Stimulated activated CD4-positive, alpha-beta T cell treated with anti-CD3 and anti-CD28 coated beads, TNF-alpha, amount 100 ng/mL, for 48 hours (primary cell): ENCODE measurements at regions not wholly inside any gene's neighbourhood (a gene's known extent, or its start where the extent isn't known, plus 50 kb on each side); places are given as distances from the start of the nearest gene placed in this dataset.
"Not testable (repeated sequence)": the region's sequence is repeated elsewhere in the genome, so short reads cannot be mapped to it uniquely, and the experiment has no call there.

Source experiments
- DNase-seq, 3 donors: peaks; one replicate each; pipeline ENCODE4 v3.0.0-alpha.2; 2020; ENCODE audit warnings: low read depth in 3 of 3

DNA sequence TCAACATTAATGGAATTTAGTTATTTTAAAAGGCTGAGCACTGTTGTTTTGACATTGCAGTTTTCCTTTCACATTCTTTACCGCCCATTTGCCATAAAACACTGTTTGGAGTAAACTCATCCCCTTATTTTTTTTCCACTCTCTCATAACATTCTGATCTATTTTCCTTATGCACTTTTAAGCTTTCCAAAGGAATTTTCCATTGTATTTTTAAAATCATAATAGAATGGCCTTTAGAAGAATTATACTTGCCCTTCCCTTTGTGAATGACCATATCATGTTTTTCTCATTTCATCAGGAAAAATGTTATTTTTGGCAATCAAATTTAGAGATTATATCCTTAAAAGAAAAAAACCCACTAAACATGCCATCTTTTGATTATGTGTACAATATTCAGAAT, 1074.2 kb downstream of the STIM2 start:
- DNase-seq = no peak

DNA sequence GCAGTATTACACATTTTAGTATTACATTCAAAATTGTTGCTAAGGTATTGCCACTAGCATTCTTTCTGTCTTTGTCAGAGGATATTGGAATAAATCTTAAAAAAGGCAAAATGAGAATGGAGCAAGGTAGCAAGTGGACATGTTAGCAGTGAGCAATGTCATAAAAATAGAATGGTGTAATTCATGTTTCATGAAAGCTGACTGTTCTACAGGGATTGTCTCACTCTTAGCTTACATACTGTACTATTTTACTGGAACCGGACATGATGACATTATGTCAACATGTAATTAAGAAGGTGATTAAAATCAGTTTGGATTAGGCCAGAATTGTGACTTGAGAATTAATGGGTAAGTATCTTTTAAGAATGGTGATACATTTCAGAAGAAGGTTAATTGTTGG, 1086.2 kb downstream of the STIM2 start:
- DNase-seq = no peak

DNA sequence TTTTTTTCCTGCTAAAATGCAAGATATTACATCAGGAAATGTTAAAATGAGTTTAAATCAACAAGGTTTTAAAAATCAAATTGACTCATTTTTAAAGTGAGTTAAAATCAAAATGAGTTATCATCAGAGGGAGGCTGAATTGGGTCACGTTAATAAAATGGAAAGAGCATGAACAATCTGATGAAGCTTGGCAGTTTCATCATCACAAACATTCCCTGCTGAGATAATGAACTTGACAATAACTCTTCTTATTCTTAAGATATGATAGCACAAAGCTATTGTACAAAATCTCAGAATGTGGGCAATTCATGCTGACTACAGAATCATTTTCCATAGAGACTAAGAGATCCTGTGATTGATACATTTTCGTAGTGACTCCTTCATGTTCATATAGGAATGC, 1086.7 kb downstream of the STIM2 start:
- DNase-seq = no peak

GRCh38 chr4:27964095-27964494, 1103.5 kb downstream of the STIM2 start:
- no peak for DNase-seq

DNA sequence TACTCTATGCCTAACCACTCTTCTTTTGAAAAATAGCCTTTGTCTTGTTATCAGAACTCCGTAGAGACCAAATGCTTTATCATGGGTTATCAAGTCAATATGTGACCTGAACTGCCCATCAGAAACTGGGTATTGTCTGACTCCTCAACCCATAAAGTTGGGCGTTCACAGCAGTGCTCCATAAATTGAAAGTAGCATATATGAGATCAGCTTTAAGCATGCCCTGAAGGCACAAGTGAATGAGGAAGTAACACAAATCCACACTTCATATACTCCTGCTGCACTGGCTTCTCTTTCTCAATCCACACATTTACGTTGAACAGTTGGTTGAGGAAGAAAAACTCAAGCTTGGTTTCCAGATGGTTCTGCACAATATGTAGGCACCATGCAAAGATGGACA, 1106.0 kb downstream of the STIM2 start:
- DNase-seq = no peak

DNA sequence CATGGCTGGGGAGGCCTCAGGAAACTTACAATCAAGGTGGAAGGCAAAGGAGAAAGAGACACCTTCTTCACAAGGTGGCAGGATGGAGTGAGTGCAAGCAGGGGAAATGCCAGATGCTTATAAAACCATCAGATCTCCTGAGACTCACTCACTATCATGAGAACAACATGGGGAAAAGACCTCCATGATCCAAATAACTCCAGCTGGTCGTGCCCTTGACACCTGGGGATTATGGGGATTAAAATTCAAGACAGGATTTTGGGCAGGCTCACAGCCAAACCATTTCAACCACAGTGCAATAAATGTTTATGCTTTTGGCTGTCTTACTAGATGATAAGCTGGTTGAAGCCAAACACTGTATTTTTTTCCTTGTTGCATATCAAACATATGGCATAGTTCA, 1112.4 kb downstream of the STIM2 start:
- DNase-seq = no peak

GRCh38 chr4:27973700-27974099, 1113.1 kb downstream of the STIM2 start:
- no peak for DNase-seq

DNA sequence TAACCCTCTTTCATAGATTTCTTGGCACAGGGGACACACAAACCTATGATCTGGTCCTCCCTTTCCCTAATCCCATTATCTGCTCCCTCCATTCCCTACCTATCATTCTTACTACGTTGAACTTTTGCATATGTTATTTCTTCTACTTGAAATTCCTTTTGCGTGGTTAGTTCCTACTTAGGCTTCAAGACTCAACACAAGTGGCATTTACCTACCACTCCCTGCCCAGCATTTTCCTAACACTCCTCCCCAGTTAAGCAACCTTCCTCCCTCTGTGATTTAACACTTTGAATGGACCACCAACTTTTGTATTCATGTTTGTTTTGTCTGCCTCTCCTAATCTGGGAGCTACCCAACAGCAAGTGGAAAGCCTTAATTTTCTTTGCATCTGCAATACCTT, 1113.7 kb downstream of the STIM2 start:
- no peak for DNase-seq

DNA sequence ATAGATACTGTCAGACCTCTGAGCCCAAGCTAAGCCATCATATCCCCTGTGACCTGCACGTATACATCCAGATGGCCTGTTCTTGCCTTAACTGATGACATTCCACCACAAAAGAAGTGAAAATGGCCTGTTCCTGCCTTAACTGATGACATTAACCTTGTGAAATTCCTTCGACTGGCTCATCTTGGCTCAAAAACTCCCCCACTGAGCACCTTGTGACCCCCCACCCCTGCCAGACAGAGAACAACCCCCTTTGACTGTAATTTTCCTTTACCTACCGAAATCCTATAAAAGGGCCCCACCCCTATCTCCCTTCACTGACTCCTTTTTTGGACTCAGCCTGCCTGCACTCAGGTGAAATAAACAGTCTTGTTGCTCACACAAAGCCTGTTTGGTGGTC, 1114.2 kb downstream of the STIM2 start:
- not testable (repeated sequence) for DNase-seq

GRCh38 chr4:27978427-27979109, 1117.9 kb downstream of the STIM2 start:
- DNase-seq = not testable (repeated sequence)

DNA sequence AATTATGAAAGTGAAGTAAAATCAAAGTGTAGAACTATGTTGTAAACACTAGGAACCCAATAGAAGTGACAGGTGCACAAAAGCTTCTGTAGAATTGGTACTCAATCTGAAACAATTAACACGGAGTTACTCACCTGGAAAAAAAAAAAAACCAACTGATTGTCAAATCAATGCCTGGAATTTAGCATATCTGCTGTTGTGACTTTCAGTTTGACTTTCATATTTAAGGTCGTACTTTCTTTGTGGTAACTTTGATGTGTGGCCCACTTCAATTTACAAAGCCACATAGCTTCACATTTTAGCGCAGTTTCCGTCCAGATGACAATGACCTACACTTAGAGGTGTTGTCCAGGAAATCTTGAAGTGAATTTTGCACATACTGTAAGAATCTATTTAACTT, 1124.9 kb downstream of the STIM2 start:
- no peak for DNase-seq

DNA sequence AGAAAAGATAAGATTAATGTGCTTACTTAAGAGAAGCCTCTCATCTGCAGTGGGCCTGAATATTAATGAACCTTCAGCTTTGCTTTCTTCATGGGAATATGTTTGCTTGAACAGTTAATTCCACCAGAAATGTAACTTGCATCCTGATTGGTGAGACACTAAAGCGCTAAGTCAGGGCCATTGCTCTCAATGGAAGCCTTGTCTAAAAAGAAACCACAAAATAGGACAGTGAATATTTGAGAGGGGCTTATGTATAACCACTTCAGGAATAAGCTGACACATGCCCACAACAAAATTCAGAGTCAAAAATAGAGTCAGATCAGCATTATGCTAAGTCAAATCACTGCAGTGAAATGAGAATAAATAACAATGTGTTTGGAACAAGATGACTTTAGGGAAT, 1125.8 kb downstream of the STIM2 start:
- no peak for DNase-seq

DNA sequence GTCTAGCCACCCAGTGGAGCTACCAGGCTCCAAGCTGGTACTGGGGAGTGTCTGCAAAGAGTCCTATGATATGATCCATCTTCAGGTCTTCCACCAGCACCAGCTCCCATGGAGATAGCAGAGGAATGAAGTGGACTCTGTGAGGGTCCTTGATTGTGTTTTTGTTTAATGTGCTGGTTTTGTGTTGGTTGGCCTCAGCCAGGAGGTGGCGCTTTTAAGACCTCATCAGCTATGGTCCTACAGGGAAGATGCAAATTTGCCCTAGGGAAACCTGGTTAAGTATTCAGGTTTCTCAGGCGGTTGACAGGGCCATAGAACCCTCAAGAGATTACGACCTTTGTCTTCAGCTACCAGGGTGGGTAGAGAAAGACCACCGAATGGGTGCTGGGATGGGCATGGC, 1141.1 kb downstream of the STIM2 start:
- DNase-seq = no peak

GRCh38 chr4:28004520-28004919, 1143.9 kb downstream of the STIM2 start:
- no peak for DNase-seq

- DNase-seq = no peak
Measured at GRCh38 chr4:28006021-28006420, 1145.4 kb downstream of the STIM2 start.

DNA sequence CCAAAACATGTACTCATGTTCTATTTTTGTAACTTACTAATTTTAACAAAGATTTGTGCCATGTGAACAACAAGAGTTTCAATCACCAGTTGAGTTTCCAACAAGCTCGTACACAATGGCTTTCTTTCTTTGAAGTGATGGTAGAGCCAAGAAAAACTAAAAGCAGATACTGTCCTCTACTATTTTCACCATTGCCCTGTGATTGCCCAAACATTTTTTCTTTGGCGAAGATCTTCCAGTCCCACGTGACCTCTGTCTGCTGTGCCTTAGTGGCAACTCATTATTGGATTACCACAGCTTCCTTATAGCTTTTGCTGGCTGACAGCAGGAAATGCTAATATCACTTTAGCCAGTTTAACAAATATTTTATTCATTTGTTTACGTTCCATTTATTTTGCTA, 1147.1 kb downstream of the STIM2 start:
- no peak for DNase-seq

DNA sequence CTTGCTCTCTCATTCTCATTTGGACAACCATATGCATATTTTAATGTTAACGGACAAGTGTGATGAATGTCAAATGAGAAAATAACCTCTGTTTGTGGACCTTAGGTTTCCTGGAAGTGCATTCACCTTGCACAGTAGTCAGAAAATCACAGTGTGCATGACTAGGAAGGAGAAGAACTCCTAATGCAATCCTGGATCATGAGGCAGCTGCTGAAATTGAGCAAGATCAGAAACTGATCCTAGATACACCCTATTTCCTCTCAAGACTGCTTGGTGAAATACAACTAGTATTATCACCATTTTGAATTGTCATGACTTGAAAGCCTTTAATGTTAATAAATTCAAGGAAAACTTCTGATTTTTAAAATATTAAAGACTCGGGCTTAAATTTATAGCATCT, 1148.9 kb downstream of the STIM2 start:
- no peak for DNase-seq

DNA sequence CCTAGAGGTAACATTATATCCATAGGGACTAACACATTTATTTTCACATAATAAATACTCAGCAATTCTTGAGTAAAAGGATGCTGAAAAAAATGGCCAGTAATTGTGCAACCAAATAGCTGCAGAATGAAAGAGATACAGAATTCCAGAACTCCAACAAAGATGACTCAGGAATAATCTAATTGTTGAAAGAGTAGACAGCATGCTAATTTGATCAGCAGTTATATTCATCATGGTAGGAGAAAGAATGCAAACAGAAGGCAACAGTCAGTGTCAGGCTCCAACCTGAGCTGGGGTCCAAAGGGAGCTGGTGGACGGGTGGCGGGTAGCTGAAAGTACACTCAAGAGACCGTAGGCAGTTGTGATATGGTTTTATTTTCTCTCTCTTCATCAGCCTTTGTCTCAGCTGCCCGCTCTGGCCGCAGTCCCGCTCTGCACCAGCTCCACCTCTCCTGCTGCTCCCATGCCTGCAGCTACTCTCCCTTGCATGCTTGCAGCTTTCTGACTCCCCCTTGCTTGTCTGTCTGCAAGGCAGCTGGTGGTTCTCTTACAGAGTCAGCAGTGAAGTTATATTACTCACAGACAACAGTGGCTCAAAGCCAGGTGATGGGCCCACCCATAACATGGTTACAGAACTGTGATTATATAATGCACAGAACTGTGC, 1150.1 kb downstream of the STIM2 start:
- DNase-seq = no peak

- no peak for DNase-seq
Measured at GRCh38 chr4:28014469-28014868, 1153.8 kb downstream of the STIM2 start.

DNA sequence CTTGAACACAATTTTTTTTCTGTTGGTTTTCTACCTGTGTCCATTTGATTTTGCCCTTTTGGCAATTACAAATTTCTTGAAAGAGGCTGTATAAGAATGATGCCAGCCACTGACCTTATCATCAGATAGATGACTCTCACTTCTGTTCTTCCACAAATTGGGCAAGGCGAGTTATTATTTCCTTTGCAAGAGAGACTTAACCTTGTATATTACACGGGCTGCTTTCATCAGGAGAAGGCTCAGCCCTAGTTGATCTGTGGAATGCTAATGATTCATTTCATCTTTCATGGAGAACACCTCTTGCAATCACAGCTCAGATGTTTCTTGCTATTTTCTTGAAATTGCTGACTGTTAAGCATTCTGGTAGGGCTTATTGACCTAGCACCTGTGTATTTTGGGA, 1155.4 kb downstream of the STIM2 start:
- DNase-seq = no peak

- not testable (repeated sequence) for DNase-seq
Measured at GRCh38 chr4:28038253-28038652, 1177.6 kb downstream of the STIM2 start.

DNA sequence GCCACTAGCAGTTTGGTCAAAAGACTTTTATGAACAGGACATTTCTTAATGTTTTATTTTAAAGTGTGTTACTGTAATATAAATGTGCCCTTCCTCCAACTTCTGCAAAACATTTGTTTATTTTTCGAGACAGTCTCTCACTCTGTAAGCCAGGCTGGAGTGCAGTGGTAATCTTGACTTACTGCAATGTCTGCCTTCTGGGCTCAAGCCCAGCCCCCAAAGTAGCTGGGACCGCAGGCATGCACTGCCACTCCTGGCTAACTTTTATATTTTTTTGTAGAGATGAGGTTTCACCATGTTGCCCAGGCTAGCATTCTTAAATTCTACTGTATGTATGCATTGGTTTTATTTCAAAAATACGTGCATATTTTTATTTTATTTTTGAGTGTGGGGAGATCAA, 1201.9 kb downstream of the STIM2 start:
- DNase-seq = no peak

- DNase-seq = no peak
Measured at GRCh38 chr4:28073860-28074555, 1213.4 kb downstream of the STIM2 start.
